Caco-2 (cell line): ENCODE measurements at regions not wholly inside any gene's neighbourhood (a gene's known extent, or its start where the extent isn't known, plus 50 kb on each side); places are given as distances from the start of the nearest gene placed in this dataset.

Experiments
- BruUV-seq: library from RNA; stranded (reverse); fragments of 400-500 nt; replicated peaks from 2 replicates; lab custom pipeline; 2021; lab: Mats Ljungman, UMichigan
- CTCF ChIA-PET: fragments of 300-600 bp; sonication (Branson Sonifier 250); formaldehyde crosslinking; loops from one replicate; lab custom pipeline; 2022; ENCODE audit warnings: antibody characterized with exemption; lab: Charles Lee
- POLR2A ChIA-PET: fragments of 300-600 bp; sonication (Branson Sonifier 250); formaldehyde crosslinking; loops from one replicate; lab custom pipeline; 2022; ENCODE audit warnings: antibody characterized with exemption; lab: Charles Lee
- DNase-seq, 2 experiments: peaks; one replicate each; pipeline versions ENCODE4 v3.0.0 to v3.0.0-alpha.2; 2020 to 2022
- H3K27me3 ChIP-seq: replicated peaks from 2 replicates; pipeline ENCODE4 v1.6.0; 2011; ENCODE audit warnings: low read length; ENCODE audit not compliant: control insufficient read depth, insufficient read depth
- H3K36me3 ChIP-seq: 2 replicates; pipeline ENCODE4 v1.5.1; 2011; ENCODE audit warnings: low read length; ENCODE audit not compliant: control insufficient read depth, insufficient read depth
- H3K4me1 ChIP-seq: fragments of 250-450 bp; sonication (Bioruptor Pico); 2 replicates; pipeline ENCODE4 v1.5.1; 2020; ENCODE audit warnings: mild to moderate bottlenecking
- H3K4me3 ChIP-seq: 2 replicates; pipeline ENCODE4 v1.5.1; 2011; ENCODE audit warnings: low read depth, mild to moderate bottlenecking, control low read depth, low read length
- H3K9me3 ChIP-seq: fragments of 250-450 bp; sonication (Bioruptor Pico); 2 replicates; pipeline ENCODE4 v1.5.1; 2020; ENCODE audit warnings: mild to moderate bottlenecking, moderate library complexity
- H3K27ac Mint-ChIP-seq: one replicate; pipeline ENCODE4 v1.8.0; 2022; ENCODE audit warnings: mixed read lengths; ENCODE audit not compliant: unreplicated experiment
- H3K27me3 Mint-ChIP-seq: one replicate; pipeline ENCODE4 v1.8.0; 2022; ENCODE audit warnings: mixed read lengths; ENCODE audit not compliant: insufficient read depth, unreplicated experiment
- H3K36me3 Mint-ChIP-seq: one replicate; pipeline ENCODE4 v1.8.0; 2022; ENCODE audit warnings: mild to moderate bottlenecking, mixed read lengths; ENCODE audit not compliant: insufficient read depth, unreplicated experiment
- H3K4me1 Mint-ChIP-seq: one replicate; pipeline ENCODE4 v1.8.0; 2022; ENCODE audit warnings: low read depth, mixed read lengths; ENCODE audit not compliant: unreplicated experiment
- H3K4me3 Mint-ChIP-seq: one replicate; pipeline ENCODE4 v1.8.0; 2022; ENCODE audit warnings: mild to moderate bottlenecking, moderate library complexity, mixed read lengths; ENCODE audit not compliant: unreplicated experiment
- H3K9me3 Mint-ChIP-seq: one replicate; pipeline ENCODE4 v1.8.0; 2022; ENCODE audit warnings: mixed read lengths; ENCODE audit not compliant: unreplicated experiment
- CTCF ChIP-seq, 2 experiments: fragments of 200-600 bp in 1 of 2; IDR thresholded peaks; 1 replicate in 1 of 2; 2 replicates in 1 of 2; pipeline versions ENCODE4 v1.5.1 to v1.8.0; 2011 to 2022; ENCODE audit warnings: antibody characterized with exemption in 1 of 2, control low read depth in 1 of 2, inconsistent platforms in 1 of 2, low read depth in 1 of 2, low read length in 1 of 2, mild to moderate bottlenecking in 1 of 2, moderate library complexity in 1 of 2; ENCODE audit not compliant: insufficient read depth in 1 of 2, severe bottlenecking in 1 of 2, unreplicated experiment in 1 of 2
- intact Hi-C: fragments of 100-400 bp; cut with micrococcal nuclease; formaldehyde crosslinking; loops from one replicate; pipeline ENCODE4 v1.10.0; 2022; ENCODE audit not compliant: unreplicated experiment

GRCh38 chr17:55601874-55602364 is 90.7 kb upstream of the SMIM36 start:
- peaks cover 38% of the 10 kb centered on the region for H3K9me3 Mint-ChIP-seq
- H3K27ac Mint-ChIP-seq: no peak overlapping the region
- Histone ChIP-seq H3K27me3 (no peaks in the 10 kb centered on the region), H3K36me3 (no peaks in the 10 kb centered on the region), H3K4me1 (no peaks in the 10 kb centered on the region), H3K4me3 (no peak overlapping the region), H3K9me3 (peaks cover 11% of the 10 kb centered on the region; the same call in 1 of the 2 replicates)
- H3K27me3 Mint-ChIP-seq: peaks cover 4% of the 10 kb centered on the region
- peak; percentile 70 to 72 for TF ChIP-seq CTCF (IDR thresholded peaks at IDR 0.05; ENCODE audit: insufficient read depth in 1 of 2, low read depth in 1 of 2, low read length in 1 of 2, severe bottlenecking in 1 of 2, unreplicated experiment in 1 of 2)
- ChIA-PET POLR2A (no interaction called here), CTCF (interaction anchor here (0.6 to 1.2 kb wide), 5 partner anchors 26 to 185 kb away, joined by 3 to 13 read pairs (median 4); no protein-coding TSS in a partner anchor)
- H3K36me3 Mint-ChIP-seq: no peaks in the 10 kb centered on the region
- intact Hi-C loops: loop anchor here (1.0 kb wide), 2 partner anchors 76 to 168 kb away; no protein-coding TSS in a partner anchor
- H3K4me3 Mint-ChIP-seq: no peak overlapping the region
- no TSS peak for BruUV-seq
- H3K4me1 Mint-ChIP-seq: no peaks in the 10 kb centered on the region
- peak in 1 of 2 experiments; percentile 51 for DNase-seq

- no TSS peak for BruUV-seq
- POLR2A ChIA-PET: no interaction called here
Observed at GRCh38 chr17:55598495-55598894, 87.2 kb upstream of the SMIM36 start.

More at GRCh38 chr17:55598495-55598894, 87.2 kb upstream of the SMIM36 start:
- Mint-ChIP-seq H3K27ac (no peak overlapping the region), H3K27me3 (peaks cover 4% of the 10 kb centered on the region), H3K4me1 (no peaks in the 10 kb centered on the region), H3K36me3 (no peaks in the 10 kb centered on the region), H3K4me3 (no peak overlapping the region), H3K9me3 (peaks cover 38% of the 10 kb centered on the region)
- Histone ChIP-seq H3K4me3 (no peak overlapping the region), H3K9me3 (peaks cover 11% of the 10 kb centered on the region; the same call in 1 of the 2 replicates), H3K27me3 (no peaks in the 10 kb centered on the region), H3K4me1 (no peaks in the 10 kb centered on the region), H3K36me3 (no peaks in the 10 kb centered on the region)
- no peak for DNase-seq
- intact Hi-C loops: no loop called here
- TF ChIP-seq CTCF (IDR thresholded peaks at IDR 0.05; ENCODE audit: insufficient read depth in 1 of 2, low read depth in 1 of 2, low read length in 1 of 2, severe bottlenecking in 1 of 2, unreplicated experiment in 1 of 2): no peak
- CTCF ChIA-PET: no interaction called here
